ENCODE measurements at regions not wholly inside any gene's neighbourhood (a gene's known extent, or its start where the extent isn't known, plus 50 kb on each side); places are given as distances from the start of the nearest gene placed in this dataset.
"Not testable (repeated sequence)": the region's sequence is repeated elsewhere in the genome, so short reads cannot be mapped to it uniquely, and the experiment has no call there.

DNA sequence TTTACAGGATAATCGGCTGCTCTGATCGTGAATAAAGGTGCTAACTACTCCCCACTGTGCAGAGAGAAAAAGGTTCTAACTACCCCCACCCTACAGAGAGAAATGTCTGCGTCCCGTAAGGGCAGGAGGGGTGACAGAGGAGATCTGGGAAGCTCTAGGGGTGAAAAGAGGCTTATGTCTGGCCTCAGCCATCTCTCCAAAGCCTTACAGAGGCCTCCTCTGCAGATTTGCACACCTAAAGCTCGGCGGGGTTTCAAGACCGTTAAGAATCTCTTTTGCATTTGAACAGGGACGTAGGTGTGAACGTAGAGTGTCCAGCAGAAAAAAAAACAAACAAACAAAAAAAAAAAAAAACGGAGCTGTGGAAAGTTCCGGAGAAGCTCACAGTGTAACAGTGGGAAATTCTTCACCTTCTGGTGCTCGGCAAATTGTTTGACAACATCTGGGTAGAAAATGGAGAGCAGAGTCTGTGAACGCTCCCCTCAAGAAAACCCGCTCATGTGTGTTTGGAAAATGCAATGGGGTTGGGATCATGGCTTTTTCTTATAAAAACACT is 161.0 kb downstream of the SHOX start:
- ATAC-seq, result no peak

DNA sequence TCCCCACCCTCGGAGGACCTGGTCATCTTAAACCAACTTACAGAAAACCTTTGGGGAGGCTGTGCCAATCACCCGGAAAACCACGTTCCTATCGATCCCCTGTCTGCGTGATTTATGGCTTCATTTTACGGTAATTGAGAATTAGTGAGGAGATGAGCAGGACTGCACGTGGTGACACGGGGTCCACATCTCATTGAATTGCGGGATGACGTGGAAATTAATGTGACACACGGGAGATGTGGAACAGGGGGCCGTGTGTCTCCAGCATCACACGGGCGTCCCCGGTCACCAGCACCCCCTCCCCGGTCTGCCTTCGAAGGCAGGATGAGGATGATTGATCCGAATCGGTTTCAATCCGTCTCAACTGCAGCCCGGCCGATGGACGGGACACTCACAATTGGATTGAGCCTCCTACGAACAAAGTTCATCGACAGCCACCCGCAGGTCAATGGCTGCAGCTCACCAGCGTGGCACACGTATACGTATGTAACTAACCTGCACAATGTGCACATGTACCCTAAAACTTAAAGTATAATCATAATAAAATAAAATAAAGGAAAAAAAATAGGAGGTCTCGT is 160.3 kb downstream of the SHOX start:
- ATAC-seq, result no peak

DNA sequence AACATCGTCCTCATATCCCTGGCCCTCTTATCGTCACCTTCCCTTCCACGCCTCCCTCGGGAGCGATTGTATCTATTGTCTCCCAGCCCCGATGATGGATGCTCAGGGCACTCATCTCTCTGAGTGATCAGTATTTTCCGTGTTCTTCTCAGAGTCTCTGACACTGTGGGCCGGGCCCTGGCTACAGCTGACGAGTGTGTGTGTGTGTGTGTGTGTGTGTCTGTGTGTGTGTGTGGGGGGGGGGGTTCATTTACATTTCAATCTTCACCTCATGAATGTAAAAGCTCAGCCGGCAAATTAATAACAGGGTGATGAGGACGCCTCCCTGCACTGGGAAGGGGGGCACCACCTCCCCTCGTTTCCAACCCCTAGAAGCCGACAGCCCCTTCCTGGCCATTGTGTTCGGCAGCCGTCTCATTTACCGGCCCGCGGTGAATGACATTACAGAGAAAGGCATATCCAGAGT is 159.5 kb downstream of the SHOX start:
- no peak for ATAC-seq

DNA sequence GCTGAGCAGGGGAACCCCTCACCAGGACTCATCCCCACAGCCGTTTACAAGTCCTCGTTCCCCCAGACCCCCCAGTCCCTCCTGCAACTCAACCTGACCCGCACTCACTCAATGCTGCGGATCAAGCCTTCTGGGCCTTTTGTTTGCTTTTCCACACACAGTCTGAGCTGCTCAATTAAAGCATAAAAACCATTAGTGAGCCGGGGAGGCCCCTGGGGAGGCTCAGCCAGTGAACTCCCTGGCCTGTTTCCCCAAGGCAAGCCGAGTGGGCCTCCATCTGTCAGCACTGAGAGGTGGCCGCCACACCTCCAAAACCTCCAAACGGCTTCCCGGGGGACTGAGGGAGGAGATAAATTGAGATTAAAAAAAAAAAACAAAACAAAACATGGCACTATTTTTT is 158.5 kb downstream of the SHOX start:
- no peak for ATAC-seq

DNA sequence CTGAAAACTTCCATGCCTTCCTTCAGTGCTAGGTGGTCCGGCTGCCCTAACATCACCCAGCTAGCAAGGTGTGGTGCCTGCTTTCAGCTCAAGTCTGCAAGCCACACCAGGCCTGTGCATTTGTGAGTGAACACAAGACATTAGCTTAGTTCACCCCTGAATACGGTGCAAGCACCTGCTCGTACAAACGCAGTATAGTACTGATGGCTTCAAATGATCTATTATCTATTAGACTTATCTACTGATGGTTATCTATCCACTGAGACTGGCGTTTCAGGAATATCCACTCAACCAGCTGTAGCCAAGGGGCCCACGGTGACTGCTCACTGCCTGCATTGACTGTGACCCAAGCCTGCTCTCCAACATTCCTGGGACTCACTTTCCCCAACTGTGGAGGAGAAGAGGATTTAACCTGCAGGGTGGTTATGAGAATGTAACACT is 155.9 kb downstream of the SHOX start:
- ATAC-seq, result no peak

DNA sequence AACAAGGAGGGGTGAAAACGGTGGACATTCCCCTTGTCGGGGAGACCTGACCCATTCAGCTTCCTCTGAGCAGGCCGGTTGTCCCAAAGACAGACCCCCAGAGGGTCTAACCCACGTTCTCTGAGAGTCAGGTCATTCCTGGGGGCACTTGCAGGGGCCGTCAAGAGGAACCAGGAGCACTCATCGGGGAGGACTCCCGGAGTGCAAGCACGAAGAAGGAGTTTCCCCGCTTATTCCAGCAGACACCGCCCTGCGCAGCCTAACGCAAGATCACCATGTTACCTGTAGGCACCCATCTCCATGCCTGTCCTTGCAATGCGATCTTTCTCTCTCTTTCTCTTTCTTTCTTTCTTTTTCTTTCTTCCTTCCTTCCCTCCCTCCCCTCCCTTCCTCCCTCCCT is 154.2 kb downstream of the SHOX start:
- no peak for ATAC-seq

DNA sequence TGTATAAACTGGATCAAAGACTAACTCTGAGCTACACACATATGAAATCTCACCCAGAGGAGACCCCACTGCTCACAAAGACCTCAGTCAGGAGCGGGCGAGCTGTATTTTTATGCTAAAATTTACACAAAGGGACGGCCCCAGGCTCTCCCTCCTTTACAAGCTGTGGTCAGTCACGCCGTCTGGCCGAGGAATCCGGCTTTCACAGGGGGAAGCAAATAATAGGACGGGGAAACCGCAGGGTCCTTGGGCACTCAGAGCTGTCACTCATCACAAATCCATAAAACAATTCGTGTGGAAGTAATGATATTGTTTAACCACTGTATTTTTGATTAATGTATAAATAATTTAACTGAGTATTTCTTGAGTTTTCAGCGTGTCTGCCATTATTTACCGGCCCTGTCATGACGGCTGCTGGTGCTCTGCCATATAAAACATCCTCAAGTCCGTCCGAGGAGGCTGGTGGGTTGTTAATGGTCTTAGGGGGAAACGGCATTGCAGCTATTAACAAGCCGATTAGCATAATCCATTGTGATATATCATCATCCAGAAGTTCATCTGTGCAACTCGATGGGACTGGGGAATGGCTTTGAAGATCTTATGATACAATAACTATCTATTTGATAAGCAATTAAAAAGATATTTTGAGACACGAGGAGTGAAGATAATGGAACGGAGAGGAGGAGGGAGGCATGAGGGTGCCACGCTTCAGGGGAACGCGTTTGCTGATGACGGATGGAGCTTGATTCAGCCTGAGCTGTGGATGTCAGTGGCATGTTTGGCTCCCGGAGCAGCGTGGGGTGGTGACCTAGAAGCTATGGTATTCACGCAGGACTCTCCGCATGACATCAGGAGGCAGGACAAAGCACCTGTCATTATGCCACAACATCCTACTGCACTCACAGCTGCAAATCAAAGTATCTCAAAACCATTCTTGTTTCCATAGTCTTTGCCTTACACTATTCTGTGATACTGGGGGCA is 150.9 kb downstream of the SHOX start:
- no peak for ATAC-seq

DNA sequence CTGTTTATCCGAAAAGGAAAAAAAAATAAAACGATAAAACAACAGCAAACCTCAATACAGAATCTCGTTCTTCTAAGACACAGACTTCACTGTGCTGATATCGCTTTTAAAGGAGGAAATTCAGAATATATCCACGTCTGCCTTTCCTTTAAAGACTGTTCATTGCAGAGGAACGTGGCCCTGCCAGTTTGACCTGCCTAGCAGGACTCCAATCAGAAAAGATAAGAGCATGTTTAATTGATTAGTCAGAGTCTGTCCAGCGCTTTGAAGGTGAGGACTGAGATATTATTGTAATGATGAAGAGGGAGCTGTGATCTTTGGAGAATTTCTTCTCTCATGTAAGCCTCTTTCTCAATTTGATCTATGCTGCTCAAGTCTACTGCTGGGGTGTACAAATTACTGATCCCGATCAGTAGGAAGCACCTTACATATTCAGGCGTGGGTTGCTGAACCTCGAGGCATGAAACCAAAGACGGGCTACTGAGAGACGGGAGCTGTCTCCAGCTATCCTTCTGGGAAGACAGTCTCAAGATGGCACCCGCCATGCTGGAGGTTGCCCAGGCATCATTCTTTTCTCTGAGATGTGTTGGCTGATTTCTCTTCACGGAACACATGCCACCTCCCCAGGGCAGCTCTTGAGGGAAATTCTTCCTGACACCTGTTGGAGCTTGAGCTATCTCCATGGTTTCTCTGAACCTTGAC is 146.1 kb downstream of the SHOX start:
- ATAC-seq, result no peak

DNA sequence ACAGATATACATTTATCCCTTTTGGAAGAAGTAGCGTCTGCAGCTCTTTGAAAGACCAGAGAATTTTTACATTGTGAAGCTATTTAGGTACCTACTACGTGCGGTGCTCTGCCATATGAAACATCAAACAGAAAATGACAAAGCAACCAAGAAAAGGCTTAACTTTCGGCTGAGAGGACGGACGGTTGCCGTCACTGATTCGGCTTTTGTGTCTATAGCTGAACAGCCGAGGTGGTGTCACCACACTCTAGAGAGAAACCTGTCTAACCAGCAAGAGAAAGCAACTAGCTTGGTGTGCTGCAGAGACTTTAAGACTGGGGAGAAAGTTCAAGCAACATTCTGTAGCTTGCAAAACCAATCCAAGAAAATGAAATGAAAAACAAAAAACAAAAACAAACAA is 145.5 kb downstream of the SHOX start:
- ATAC-seq, result no peak

DNA sequence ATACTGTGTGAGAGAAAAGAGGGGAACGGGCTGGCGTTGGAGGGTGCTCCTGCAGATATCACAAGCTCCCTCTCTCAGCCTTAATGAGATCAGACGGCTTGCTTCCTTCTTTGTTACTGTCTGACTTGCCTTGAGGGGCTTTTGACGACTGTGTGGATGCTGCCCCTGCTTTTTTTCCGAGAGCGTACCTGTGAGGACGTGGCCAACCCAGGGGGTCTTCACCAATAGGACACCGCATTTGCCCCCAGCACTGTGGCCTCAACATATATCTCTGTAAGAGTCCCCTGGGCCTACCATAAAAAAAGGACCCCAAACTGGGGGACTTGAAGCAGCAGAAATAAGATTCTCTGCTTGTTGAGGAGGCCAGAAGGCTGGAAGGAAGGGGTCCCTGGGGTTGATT is 143.9 kb downstream of the SHOX start:
- ATAC-seq, result no peak

DNA sequence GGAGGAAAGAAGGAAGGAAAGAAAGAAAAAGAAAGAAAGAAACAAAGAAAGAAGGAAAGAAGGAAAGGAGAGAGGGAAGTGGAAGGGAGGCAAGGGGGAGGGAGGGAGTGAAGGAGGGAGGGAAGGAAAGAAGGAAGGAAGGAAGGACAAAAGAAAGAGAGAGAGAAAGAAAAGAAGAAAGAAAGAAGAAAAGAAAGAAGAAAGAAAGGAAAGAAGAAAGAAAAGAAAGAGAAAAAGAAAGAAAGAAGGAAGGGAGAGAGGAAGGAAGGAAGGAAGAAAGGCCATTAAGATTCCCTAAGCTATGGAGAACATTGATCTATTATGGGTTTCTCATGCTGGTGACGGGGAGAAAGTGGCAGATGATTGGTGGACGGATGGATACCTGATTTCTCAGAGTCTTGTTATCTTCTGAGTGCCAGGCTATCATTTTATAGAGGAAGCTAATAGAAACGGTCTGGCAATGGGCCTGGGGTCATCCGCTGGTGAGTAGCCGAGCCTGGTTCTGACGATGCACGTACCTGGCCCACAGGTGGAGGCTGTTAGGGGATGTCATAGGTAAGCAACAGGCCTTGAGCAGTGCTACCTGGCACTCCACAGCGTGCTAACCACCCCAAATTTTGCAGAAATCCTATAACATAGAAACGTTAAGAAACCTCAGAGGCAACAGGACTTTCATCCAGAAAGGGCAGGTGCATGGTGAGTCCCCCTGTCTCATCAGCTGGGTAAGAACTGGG is 142.9 kb downstream of the SHOX start:
- no peak for ATAC-seq

DNA sequence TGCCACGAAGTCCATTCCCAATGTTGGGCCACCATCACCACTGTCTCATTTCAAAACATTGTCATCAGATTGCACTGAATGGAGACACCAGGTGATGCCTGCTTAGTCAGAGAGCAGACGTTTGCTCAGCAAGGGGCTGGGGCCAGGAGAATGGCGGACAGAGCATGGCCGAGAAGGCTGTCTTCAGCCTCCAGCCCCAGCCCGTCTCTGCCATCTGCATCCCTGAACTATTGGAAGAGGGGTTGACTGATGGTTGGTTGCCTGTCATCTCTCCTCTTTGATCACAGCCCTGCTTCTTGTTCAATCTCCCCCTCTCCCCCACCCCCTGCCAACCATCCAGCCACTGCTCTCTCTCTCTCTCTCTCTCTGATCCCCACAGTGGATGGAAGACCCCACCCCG is 140.9 kb downstream of the SHOX start:
- ATAC-seq, result no peak

DNA sequence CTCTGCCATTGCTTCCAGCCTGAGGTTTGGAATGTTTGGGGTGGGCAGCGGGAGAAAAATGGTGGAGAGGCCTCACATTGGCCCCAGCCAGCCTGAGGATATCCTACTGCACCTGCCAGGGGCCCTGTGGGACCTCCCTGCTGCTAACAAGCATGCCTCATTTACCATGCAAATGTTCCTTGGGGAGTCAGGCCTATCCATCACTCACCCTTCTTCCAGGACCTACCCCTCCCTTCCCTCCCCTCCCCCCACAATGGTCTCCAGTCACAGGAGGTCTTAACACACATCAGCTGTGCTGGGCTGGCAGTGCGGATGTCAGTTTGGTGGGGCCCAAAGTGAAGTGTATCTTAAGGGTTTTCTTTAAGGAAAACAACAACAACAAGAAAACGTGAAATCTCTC is 139.2 kb downstream of the SHOX start:
- no peak for ATAC-seq

DNA sequence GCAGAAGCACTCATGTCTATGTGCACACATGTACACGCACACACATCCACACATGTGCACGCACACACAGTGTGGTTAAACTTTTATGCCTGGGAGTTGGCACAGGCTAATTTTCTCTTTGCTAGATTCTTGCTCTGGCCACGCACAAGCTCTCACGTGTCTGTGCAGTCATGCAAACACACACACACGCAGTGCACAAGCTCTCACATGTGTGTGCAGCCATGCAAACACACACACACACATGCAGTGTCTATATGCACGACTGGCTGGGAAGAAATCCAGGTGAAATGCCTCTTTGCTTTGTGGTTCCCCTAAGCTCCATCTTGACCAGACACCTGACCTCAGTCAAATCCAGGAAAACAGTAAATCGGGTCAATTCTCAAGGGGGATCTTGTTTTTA is 138.0 kb downstream of the SHOX start:
- no peak for ATAC-seq

DNA sequence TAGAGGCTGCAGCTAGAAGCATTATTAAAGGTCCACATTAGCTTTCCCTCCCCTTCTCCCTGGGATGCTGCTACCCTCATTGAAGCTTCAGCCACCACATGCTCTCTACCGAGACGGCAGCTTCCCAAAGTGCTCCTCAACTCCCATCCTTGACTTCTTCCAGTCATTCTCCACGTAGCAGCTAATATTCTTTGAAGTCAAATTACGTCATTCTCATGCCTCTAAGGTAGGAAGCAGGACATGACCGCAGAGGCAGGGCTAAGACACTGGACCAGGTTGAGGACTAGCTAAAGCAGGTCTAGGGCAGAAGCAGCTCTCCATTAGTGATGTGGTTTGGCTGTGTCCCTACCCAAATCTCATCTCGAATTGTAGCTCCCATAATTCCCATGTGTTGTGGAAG is 128.3 kb downstream of the SHOX start:
- no peak for ATAC-seq

DNA sequence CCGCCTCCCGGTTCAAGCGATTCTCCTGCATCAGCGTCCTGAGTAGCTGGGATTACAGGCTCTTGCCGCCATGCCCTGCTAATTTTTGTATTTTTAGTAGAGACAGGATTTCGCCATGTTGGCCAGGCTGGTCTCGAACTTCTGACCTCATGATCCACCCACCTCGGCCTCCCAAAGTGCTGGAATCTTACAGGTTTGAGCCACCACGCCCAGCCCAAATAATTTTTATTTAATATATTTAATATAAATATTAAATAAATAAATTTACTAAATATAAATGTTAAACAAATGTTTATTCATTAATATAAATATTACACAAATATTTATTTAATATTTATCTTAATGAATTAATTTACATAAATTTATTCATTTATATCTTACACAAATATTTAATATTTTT is 120.2 kb downstream of the SHOX start:
- ATAC-seq, result no peak

DNA sequence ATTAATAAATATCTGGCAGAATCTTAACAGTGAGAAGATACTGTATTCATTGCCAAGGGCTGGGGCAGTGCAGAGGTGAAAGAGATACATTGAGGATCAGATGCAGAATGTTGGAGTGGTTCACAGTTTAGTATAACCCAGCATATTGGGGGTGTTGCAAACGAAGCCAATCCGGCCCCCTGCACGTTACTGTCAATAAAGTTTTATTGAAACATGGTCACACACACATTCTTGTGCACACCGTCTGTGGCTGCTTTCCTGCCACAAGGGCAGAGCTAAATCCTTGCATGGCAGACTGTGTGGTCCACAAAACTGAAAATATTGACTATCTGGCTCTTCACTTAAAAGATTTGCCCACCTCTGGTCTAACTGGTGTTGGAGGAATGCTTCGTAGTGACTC is 119.7 kb downstream of the SHOX start:
- ATAC-seq, result no peak

DNA sequence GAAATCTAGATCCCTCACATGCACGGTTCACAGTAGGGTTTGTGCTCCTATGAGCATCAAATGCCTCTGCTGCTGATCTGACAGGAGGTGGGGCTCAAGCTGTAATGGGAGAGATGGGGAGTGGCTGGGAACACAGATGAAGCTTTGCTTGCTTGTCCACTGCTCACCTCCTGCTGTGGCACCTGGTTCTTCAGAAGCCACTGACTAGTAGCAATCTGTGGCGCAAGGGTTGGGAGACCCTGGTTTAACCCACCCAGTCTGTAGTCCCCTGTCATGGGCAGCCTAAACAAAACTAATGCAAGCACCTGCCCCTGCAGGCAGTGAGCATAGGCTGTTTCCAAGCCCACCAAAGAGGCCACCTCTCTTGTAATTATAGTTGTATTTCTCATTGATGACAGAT is 116.6 kb downstream of the SHOX start:
- ATAC-seq, result no peak

DNA sequence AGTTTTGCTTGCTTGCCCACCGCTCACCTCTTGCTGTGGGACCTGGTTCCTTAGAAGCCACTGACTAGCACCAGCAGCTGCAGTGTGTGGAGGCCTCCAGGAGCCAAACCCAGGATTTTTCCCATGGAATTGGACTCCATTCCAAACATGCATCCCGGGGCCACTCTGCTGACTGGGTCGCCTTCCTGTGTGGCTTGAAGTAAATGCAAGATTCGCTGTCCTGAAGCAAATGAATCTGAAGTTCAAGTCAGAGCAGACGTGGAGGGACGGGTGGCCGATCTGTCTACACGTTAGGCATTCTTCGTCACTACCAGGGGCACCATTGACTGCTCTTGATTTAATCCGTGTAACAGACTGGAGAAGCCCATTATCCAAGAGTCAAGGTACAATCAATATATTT is 109.0 kb downstream of the SHOX start:
- ATAC-seq, result no peak

DNA sequence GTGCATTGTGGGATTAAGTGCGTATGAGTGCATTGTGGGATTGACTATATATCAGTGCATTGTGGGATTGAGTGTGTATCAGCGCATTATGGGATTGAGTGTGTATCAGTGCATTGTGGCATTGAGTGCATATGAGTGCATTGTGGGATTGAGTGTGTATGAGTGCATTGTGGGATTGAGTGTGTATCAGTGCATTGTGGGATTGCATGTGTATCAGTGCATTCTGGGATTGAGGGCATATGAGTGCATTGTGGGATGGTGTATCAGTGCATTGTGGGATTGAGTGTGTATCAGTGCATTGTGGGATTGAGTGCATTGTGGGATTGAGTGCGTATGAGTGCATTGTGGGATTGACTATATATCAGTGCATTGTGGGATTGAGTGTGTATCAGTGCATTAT is 106.4 kb downstream of the SHOX start:
- ATAC-seq, result not testable (repeated sequence)

DNA sequence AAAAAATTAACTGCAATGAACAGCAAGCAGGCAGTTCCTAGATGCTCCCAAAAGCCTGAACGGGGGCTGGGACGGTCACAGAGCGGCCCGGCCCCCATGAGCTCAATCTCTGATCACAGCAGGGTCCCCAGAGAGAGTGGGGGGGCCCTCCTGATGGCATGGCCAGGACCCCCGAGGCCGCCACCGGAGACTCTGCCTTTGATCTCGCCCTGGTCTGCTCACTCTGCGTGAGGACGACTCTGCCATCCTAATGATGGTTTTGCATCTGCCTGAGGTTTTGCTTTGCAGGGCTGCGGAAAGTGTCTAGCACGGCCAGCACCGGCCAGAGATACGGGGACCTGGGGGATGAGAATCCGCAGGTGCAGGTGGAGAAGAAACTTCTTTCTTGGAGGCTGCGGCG is 103.8 kb downstream of the SHOX start:
- ATAC-seq, result no peak

DNA sequence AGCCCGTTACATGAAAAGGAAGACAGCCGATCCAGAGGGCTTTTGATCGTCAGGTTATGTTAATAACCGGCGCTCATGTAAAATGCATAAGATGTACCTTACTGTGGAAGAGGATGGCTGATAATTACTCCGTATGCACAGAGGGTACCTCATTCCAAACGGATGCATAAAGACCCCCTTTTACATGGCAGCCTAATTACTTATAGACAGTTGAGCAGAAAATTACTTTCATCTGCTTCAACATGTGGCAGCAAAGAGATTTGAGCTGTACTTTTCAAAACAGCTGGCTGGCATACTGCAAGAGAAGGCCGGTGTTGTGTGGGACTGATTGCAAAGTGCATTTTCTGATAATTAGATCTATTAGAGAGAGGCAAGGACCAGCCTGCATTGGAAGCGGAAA is 103.4 kb downstream of the SHOX start:
- no peak for ATAC-seq

Data from esophagus mucosa (tissue), 1 donor.